ENCODE measurements at regions not wholly inside any gene's neighbourhood (a gene's known extent, or its start where the extent isn't known, plus 50 kb on each side); places are given as distances from the start of the nearest gene placed in this dataset.

- TF ChIP-seq CC2D1A (IDR thresholded peaks at IDR 0.05) (no peak), CREB1 (IDR thresholded peaks at IDR 0.05) (no peak), CREB1 (CRISPR knock-in tag; IDR thresholded peaks at IDR 0.05) (no peak), L3MBTL2 (IDR thresholded peaks at IDR 0.05) (no peak), ZZZ3 (IDR thresholded peaks at IDR 0.05) (no peak), ZBTB17 (CRISPR knock-in tag; IDR thresholded peaks at IDR 0.05) (no peak), HDGF (IDR thresholded peaks at IDR 0.05) (no peak), CHD1 (IDR thresholded peaks at IDR 0.05; ENCODE audit: low read length) (no peak), ZNF133 (CRISPR knock-in tag; IDR thresholded peaks at IDR 0.05) (no peak), RFX5 (IDR thresholded peaks at IDR 0.05; ENCODE audit: low read depth, low read length) (no peak), EZH2 (IDR thresholded peaks at IDR 0.05; ENCODE audit: borderline replicate concordance, low read depth, low read length) (no peak)
- TF ChIP-seq, protein P1, sequence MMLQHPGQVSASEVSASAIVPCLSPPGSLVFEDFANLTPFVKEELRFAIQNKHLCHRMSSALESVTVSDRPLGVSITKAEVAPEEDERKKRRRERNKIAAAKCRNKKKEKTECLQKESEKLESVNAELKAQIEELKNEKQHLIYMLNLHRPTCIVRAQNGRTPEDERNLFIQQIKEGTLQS (IDR thresholded peaks at IDR 0.05): no peak
- TF ChIP-seq, protein P1 (CRISPR knock-in tag; conservative IDR thresholded peaks at IDR 0.05): no peak
- TF ChIP-seq, protein P2, sequence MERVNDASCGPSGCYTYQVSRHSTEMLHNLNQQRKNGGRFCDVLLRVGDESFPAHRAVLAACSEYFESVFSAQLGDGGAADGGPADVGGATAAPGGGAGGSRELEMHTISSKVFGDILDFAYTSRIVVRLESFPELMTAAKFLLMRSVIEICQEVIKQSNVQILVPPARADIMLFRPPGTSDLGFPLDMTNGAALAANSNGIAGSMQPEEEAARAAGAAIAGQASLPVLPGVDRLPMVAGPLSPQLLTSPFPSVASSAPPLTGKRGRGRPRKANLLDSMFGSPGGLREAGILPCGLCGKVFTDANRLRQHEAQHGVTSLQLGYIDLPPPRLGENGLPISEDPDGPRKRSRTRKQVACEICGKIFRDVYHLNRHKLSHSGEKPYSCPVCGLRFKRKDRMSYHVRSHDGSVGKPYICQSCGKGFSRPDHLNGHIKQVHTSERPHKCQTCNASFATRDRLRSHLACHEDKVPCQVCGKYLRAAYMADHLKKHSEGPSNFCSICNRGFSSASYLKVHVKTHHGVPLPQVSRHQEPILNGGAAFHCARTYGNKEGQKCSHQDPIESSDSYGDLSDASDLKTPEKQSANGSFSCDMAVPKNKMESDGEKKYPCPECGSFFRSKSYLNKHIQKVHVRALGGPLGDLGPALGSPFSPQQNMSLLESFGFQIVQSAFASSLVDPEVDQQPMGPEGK (CRISPR knock-in tag; IDR thresholded peaks at IDR 0.05; ENCODE audit: borderline replicate concordance): no peak
- TF ChIP-seq, protein P3, sequence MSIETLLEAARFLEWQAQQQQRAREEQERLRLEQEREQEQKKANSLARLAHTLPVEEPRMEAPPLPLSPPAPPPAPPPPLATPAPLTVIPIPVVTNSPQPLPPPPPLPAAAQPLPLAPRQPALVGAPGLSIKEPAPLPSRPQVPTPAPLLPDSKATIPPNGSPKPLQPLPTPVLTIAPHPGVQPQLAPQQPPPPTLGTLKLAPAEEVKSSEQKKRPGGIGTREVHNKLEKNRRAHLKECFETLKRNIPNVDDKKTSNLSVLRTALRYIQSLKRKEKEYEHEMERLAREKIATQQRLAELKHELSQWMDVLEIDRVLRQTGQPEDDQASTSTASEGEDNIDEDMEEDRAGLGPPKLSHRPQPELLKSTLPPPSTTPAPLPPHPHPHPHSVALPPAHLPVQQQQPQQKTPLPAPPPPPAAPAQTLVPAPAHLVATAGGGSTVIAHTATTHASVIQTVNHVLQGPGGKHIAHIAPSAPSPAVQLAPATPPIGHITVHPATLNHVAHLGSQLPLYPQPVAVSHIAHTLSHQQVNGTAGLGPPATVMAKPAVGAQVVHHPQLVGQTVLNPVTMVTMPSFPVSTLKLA (conservative IDR thresholded peaks at IDR 0.05): no peak
These were observed 345.5 kb downstream of the MLLT3 start for GRCh38 chr9:20276762-20277161.
